RWPE2 (cell line): ENCODE measurements at regions not wholly inside any gene's neighbourhood (a gene's known extent, or its start where the extent isn't known, plus 50 kb on each side); places are given as distances from the start of the nearest gene placed in this dataset.

Experiments
- ATAC-seq: fragments of 200-7000 bp; cut with Tn5 transposase; 3 replicates; pipeline ENCODE4 v1.9.1; 2021; ENCODE audit warnings: low read depth
- DNase-seq: peaks from one replicate; pipeline ENCODE4 v3.0.0-alpha.2; 2020; ENCODE audit warnings: low spot score
- H3K27ac ChIP-seq: fragments of 450-650 bp; 2 replicates; pipeline ENCODE4 v1.5.1; 2017; ENCODE audit warnings: mild to moderate bottlenecking; ENCODE audit not compliant: poor library complexity, severe bottlenecking
- H3K27me3 ChIP-seq: fragments of 250-450 bp; sonication (Bioruptor Pico); 2 replicates; pipeline ENCODE4 v1.5.1; 2021; ENCODE audit warnings: mild to moderate bottlenecking, moderate library complexity; ENCODE audit not compliant: insufficient read depth, poor library complexity, severe bottlenecking
- H3K36me3 ChIP-seq: fragments of 250-450 bp; sonication (Bioruptor Pico); 2 replicates; pipeline ENCODE4 v1.5.1; 2020; ENCODE audit warnings: low read depth, mild to moderate bottlenecking, moderate library complexity
- H3K4me1 ChIP-seq: fragments of 250-450 bp; sonication (Bioruptor Pico); 2 replicates; pipeline ENCODE4 v1.5.1; 2021; ENCODE audit warnings: mild to moderate bottlenecking, moderate library complexity; ENCODE audit not compliant: insufficient read depth, poor library complexity, severe bottlenecking
- H3K4me3 ChIP-seq: fragments of 250-450 bp; sonication (Bioruptor Pico); 2 replicates; pipeline ENCODE4 v1.5.1; 2021; ENCODE audit warnings: mild to moderate bottlenecking, moderate library complexity; ENCODE audit not compliant: severe bottlenecking
- H3K9me3 ChIP-seq: fragments of 250-450 bp; sonication (Bioruptor Pico); 2 replicates; pipeline ENCODE4 v1.5.1; 2021; ENCODE audit warnings: mild to moderate bottlenecking, moderate library complexity; ENCODE audit not compliant: severe bottlenecking
- CTCF ChIP-seq: fragments of 450-650 bp; IDR thresholded peaks from one replicate; pipeline ENCODE4 v1.5.1; 2017; ENCODE audit warnings: mild to moderate bottlenecking, moderate library complexity; ENCODE audit not compliant: poor library complexity, severe bottlenecking

- H3K4me1 ChIP-seq: no peaks in the 10 kb centered on the region
- DNase-seq: no peak
- no peaks in the 10 kb centered on the region for H3K36me3 ChIP-seq
- no peak for TF ChIP-seq CTCF
- no peak overlapping the region for H3K4me3 ChIP-seq
- no peaks in the 10 kb centered on the region for H3K9me3 ChIP-seq
- no peak for ATAC-seq
- H3K27me3 ChIP-seq: no peaks in the 10 kb centered on the region
- H3K27ac ChIP-seq: no peak overlapping the region
Measured at GRCh38 chr19:29302002-29302928, 89.3 kb upstream of the UQCRFS1 start.

GRCh38 chr19:29303069-29303718, 90.2 kb upstream of the UQCRFS1 start:
- no peaks in the 10 kb centered on the region for H3K27me3 ChIP-seq
- no peak for TF ChIP-seq CTCF
- no peak overlapping the region for H3K4me3 ChIP-seq
- ATAC-seq: no peak
- H3K9me3 ChIP-seq: no peaks in the 10 kb centered on the region
- DNase-seq: no peak
- H3K27ac ChIP-seq: no peak overlapping the region
- no peaks in the 10 kb centered on the region for H3K4me1 ChIP-seq
- no peaks in the 10 kb centered on the region for H3K36me3 ChIP-seq

GRCh38 chr19:29303719-29304090, 90.8 kb upstream of the UQCRFS1 start:
- Histone ChIP-seq H3K4me1 (no peaks in the 10 kb centered on the region), H3K9me3 (no peaks in the 10 kb centered on the region), H3K36me3 (no peaks in the 10 kb centered on the region), H3K4me3 (no peak overlapping the region), H3K27me3 (no peaks in the 10 kb centered on the region), H3K27ac (no peak overlapping the region)
- no peak for DNase-seq
- TF ChIP-seq CTCF: no peak
- ATAC-seq: no peak

GRCh38 chr19:29305268-29305667, 92.3 kb upstream of the UQCRFS1 start:
- no peaks in the 10 kb centered on the region for H3K9me3 ChIP-seq
- no peaks in the 10 kb centered on the region for H3K4me1 ChIP-seq
- H3K4me3 ChIP-seq: no peak overlapping the region
- no peaks in the 10 kb centered on the region for H3K36me3 ChIP-seq
- H3K27ac ChIP-seq: no peak overlapping the region
- ATAC-seq (no peak), DNase-seq (no peak)
- H3K27me3 ChIP-seq: peaks cover 5% of the 10 kb centered on the region
- TF ChIP-seq CTCF: no peak
